Mammary epithelial cell (primary cell): ENCODE measurements at regions not wholly inside any gene's neighbourhood (a gene's known extent, or its start where the extent isn't known, plus 50 kb on each side); places are given as distances from the start of the nearest gene placed in this dataset.
"Not testable (repeated sequence)": the region's sequence is repeated elsewhere in the genome, so short reads cannot be mapped to it uniquely, and the experiment has no call there.

ENCODE experiments used
- EZH2 ChIP-seq: IDR thresholded peaks from 2 replicates; pipeline ENCODE4 v1.6.1; 2012; ENCODE audit warnings: low read length, inconsistent platforms, borderline replicate concordance
- TF ChIP-seq, protein P1 (sequence below), 2 donors: IDR thresholded peaks in 1 of 2; conservative IDR thresholded peaks in 1 of 2; 2 replicates each; pipeline ENCODE4 v1.5.1; 2011 to 2012; ENCODE audit warnings: inconsistent platforms in 2 of 2, low read length in 2 of 2, mild to moderate bottlenecking in 2 of 2, control low read depth in 1 of 2, low read depth in 1 of 2; ENCODE audit not compliant: insufficient read depth in 1 of 2; ENCODE audit errors: extremely low read depth in 1 of 2

DNA sequence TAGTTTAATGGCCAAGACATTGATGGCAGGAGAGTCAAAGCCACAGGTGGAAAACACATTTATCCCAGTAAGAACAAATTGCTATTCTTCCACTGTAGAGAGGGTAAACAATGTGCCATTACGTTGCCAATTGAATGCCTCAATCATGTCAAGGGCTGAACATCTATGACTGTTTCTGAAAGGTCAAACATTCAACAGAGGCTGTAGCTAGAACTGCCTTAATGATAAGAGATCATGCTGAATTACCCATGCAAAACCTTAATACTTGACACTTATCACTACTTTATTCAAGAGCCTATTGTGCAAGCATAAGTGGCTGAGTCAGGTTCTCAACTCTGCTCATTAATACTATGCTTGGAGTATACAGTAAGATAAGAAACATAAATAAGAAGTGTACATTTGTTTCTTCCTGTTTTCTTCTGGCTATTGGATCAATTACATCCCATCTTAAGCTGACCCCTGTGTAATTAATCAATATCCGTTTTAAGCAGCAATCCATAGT lies 409.5 kb downstream of the OR4F29 start:
- not testable (repeated sequence) for TF ChIP-seq EZH2
- TF ChIP-seq, protein P1, sequence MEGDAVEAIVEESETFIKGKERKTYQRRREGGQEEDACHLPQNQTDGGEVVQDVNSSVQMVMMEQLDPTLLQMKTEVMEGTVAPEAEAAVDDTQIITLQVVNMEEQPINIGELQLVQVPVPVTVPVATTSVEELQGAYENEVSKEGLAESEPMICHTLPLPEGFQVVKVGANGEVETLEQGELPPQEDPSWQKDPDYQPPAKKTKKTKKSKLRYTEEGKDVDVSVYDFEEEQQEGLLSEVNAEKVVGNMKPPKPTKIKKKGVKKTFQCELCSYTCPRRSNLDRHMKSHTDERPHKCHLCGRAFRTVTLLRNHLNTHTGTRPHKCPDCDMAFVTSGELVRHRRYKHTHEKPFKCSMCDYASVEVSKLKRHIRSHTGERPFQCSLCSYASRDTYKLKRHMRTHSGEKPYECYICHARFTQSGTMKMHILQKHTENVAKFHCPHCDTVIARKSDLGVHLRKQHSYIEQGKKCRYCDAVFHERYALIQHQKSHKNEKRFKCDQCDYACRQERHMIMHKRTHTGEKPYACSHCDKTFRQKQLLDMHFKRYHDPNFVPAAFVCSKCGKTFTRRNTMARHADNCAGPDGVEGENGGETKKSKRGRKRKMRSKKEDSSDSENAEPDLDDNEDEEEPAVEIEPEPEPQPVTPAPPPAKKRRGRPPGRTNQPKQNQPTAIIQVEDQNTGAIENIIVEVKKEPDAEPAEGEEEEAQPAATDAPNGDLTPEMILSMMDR (conservative IDR thresholded peaks at IDR 0.05 in 1 of 2, IDR thresholded peaks at IDR 0.05 in 1 of 2; ENCODE audit: extremely low read depth in 1 of 2, insufficient read depth in 1 of 2, low read depth in 1 of 2, low read length in 2 of 2), result not testable (repeated sequence)
